K562 (cell line): ENCODE measurements at regions not wholly inside any gene's neighbourhood (a gene's known extent, or its start where the extent isn't known, plus 50 kb on each side); places are given as distances from the start of the nearest gene placed in this dataset.

Source experiments
- ATAC-seq: fragments of 200-7000 bp; cut with Tn5 transposase; 3 replicates; pipeline ENCODE4 v1.9.1; 2020; ENCODE audit warnings: moderate library complexity
- BruUV-seq: library from RNA; stranded (reverse); fragments of 400-500 nt; replicated peaks from 2 replicates; lab custom pipeline; 2021; lab: Mats Ljungman, UMichigan
- CTCF ChIA-PET: fragments of 300-600 bp; formaldehyde crosslinking; extraction: SDS; loops from one replicate; lab custom pipeline; 2021; ENCODE audit warnings: low intra/inter-chr PET ratio; lab: Yijun Ruan, JAX
- POLR2A ChIA-PET: fragments of 300-600, 350-650 bp; sonication (Branson Sonifier 250); formaldehyde crosslinking; extraction: SDS; loops from one replicate; lab custom pipeline; 2021; ENCODE audit warnings: antibody characterized with exemption, inconsistent platforms; lab: Yijun Ruan, JAX
- DNase-seq, 4 experiments: peaks; one replicate each; pipeline versions ENCODE4 v3.0.0 to v3.0.0-alpha.2; 2011 to 2018; ENCODE audit warnings: low spot score in 3 of 4, mixed read lengths in 3 of 4; ENCODE audit errors: extremely low read depth in 1 of 4
- FAIRE-seq: peaks from 2 replicates; lab custom pipeline; 2011; peaks lifted over from hg19 to GRCh38; lab: Jason Lieb, UNC
- H2AFZ ChIP-seq: 2 replicates; pipeline ENCODE4 v1.6.0; 2011; ENCODE audit warnings: low read depth, low read length, control low read depth, inconsistent platforms
- H3K27ac ChIP-seq: fragments of 200-600 bp; 3 replicates; pipeline ENCODE4 v1.8.0; 2011; ENCODE audit warnings: low read depth, mild to moderate bottlenecking, control low read depth, inconsistent platforms, low read length, moderate library complexity, mixed read lengths; ENCODE audit errors: extremely low read depth
- H3K27me3 ChIP-seq, 2 experiments: fragments of 300-600 bp in 1 of 2; 2 replicates in 1 of 2; 3 replicates in 1 of 2; pipeline versions ENCODE4 v1.6.0 to v1.8.0; 2011; ENCODE audit warnings: inconsistent platforms in 2 of 2, low read length in 2 of 2, mild to moderate bottlenecking in 1 of 2, mixed read lengths in 1 of 2, moderate library complexity in 1 of 2; ENCODE audit not compliant: control insufficient read depth in 2 of 2, insufficient read depth in 2 of 2
- H3K36me3 ChIP-seq: fragments of 300-600 bp; 3 replicates; pipeline ENCODE4 v1.8.0; 2011; ENCODE audit warnings: mild to moderate bottlenecking, low read length, inconsistent platforms; ENCODE audit not compliant: control insufficient read depth, insufficient read depth
- H3K4me1 ChIP-seq, 2 experiments: fragments of 200-600 bp in 1 of 2; replicated peaks in 1 of 2; 2 replicates in 1 of 2; 3 replicates in 1 of 2; pipeline versions ENCODE4 v1.5.1 to v1.8.0; 2011; ENCODE audit warnings: inconsistent platforms in 2 of 2, low read length in 2 of 2, mild to moderate bottlenecking in 1 of 2, mixed read lengths in 1 of 2, moderate library complexity in 1 of 2; ENCODE audit not compliant: control insufficient read depth in 2 of 2, insufficient read depth in 2 of 2
- H3K4me2 ChIP-seq: 2 replicates; pipeline ENCODE4 v1.6.1; 2011; ENCODE audit warnings: low read length, control low read depth, inconsistent platforms, mixed read lengths; ENCODE audit not compliant: insufficient read depth
- H3K4me3 ChIP-seq: fragments of 200-600 bp; sonication (generic), shearing (Covaris generic); 2 replicates; pipeline ENCODE4 v1.5.1; 2016; ENCODE audit warnings: control low read depth, inconsistent platforms
- H3K79me2 ChIP-seq: fragments of 200-600 bp; 3 replicates; pipeline ENCODE4 v1.8.0; 2011; ENCODE audit warnings: low read length, inconsistent platforms; ENCODE audit not compliant: control insufficient read depth, insufficient read depth
- H3K9ac ChIP-seq, 2 experiments: 2 replicates each; pipeline versions ENCODE4 v1.6.0 to v1.6.1; 2011; ENCODE audit warnings: low read depth in 2 of 2, low read length in 2 of 2, control low read depth in 1 of 2, inconsistent platforms in 1 of 2, mild to moderate bottlenecking in 1 of 2, mixed read lengths in 1 of 2; ENCODE audit not compliant: insufficient read depth in 1 of 2
- H3K9me1 ChIP-seq: one replicate; pipeline ENCODE4 v1.6.0; 2011; ENCODE audit warnings: inconsistent platforms, mild to moderate bottlenecking, low read length, moderate library complexity; ENCODE audit not compliant: control insufficient read depth, insufficient read depth
- H3K9me3 ChIP-seq: replicated peaks from 2 replicates; pipeline ENCODE4 v1.5.1; 2011; ENCODE audit warnings: low read depth, low read length, inconsistent platforms; ENCODE audit not compliant: control insufficient read depth, insufficient read depth
- H4K20me1 ChIP-seq: replicated peaks from 2 replicates; pipeline ENCODE4 v1.6.1; 2011; ENCODE audit warnings: low read length, inconsistent platforms, mixed read lengths; ENCODE audit not compliant: control insufficient read depth, insufficient read depth
- BDP1 ChIP-seq: IDR thresholded peaks from 3 replicates; pipeline ENCODE4 v1.6.1; 2011; ENCODE audit not compliant: insufficient read length, insufficient read depth
- CBX3 ChIP-seq, 2 experiments: IDR thresholded peaks; 1 replicate in 1 of 2; 2 replicates in 1 of 2; pipeline ENCODE4 v1.6.1; 2012; ENCODE audit warnings: inconsistent platforms in 2 of 2, low read length in 2 of 2, borderline replicate concordance in 1 of 2, control low read depth in 1 of 2
- HIVEP1 ChIP-seq: fragments of 250-450 bp; sonication (Bioruptor Pico); IDR thresholded peaks from 2 replicates; pipeline ENCODE4 v1.4.0; 2020; ENCODE audit warnings: mild to moderate bottlenecking
- RAD51 ChIP-seq: fragments of 450-650 bp; IDR thresholded peaks from 2 replicates; pipeline ENCODE4 v1.7.1; 2016; ENCODE audit warnings: low read depth, mild to moderate bottlenecking, borderline replicate concordance
- RCOR1 ChIP-seq, 2 experiments: IDR thresholded peaks; 2 replicates each; pipeline ENCODE4 v1.6.1; 2012; ENCODE audit warnings: low read depth in 2 of 2, low read length in 2 of 2, borderline replicate concordance in 1 of 2, improper control_type of control experiment in 1 of 2
- SIRT6 ChIP-seq: IDR thresholded peaks from one replicate; pipeline ENCODE4 v1.6.1; 2012; ENCODE audit warnings: low read depth, mild to moderate bottlenecking, control low read depth, inconsistent platforms, low read length, moderate library complexity
- SMARCB1 ChIP-seq: IDR thresholded peaks from 2 replicates; pipeline ENCODE4 v1.6.1; 2011; ENCODE audit warnings: improper control_type of control experiment, low read depth; ENCODE audit not compliant: insufficient read length
- TBL1XR1 ChIP-seq, 2 experiments: IDR thresholded peaks; 2 replicates each; pipeline ENCODE4 v1.6.1; 2012; ENCODE audit warnings: improper control_type of control experiment in 2 of 2, low read length in 2 of 2, mild to moderate bottlenecking in 1 of 2
- WGBS: fragments of 100-300 bp; shearing (Covaris generic); methylation state at CpG from one replicate; pipeline ENCODE4 v1.1.6; 2016; ENCODE audit warnings: low coverage, mixed read lengths; ENCODE audit not compliant: insufficient coverage; ENCODE audit errors: missing lambda C conversion rate; 5-methylcytosine and 5-hydroxymethylcytosine counted together
- in situ Hi-C: fragments of 300-500 bp; cut with MboI; formaldehyde crosslinking; loops from 4 replicates; pipeline ENCODE4 v1.15.0; 2018; ENCODE audit warnings: inconsistent platforms, mixed read lengths
- intact Hi-C: fragments of 100-400 bp; cut with micrococcal nuclease; formaldehyde crosslinking; loops from 2 replicates; pipeline ENCODE4 v1.14.2; 2022
- TF ChIP-seq, protein P1 (sequence below): sonication (generic); formaldehyde crosslinking; IDR thresholded peaks from 2 replicates; pipeline ENCODE4 v1.8.1; 2022; ENCODE audit warnings: missing genetic modification reagents
- TF ChIP-seq, protein P2 (sequence below): fragments of 450-650 bp; IDR thresholded peaks from 2 replicates; pipeline ENCODE4 v1.6.1; 2018; ENCODE audit warnings: mild to moderate bottlenecking, low read depth; ENCODE audit not compliant: partially characterized antibody
- TF ChIP-seq, protein P3 (sequence below): fragments of 250-450 bp; sonication (Bioruptor Pico); IDR thresholded peaks from 2 replicates; pipeline ENCODE4 v1.6.1; 2021; ENCODE audit warnings: mild to moderate bottlenecking
- TF ChIP-seq, protein P4 (sequence below): fragments of 450-650 bp; IDR thresholded peaks from 2 replicates; pipeline ENCODE4 v1.6.1; 2016; ENCODE audit warnings: mild to moderate bottlenecking
- TF ChIP-seq, protein P5 (sequence below): conservative IDR thresholded peaks from 2 replicates; pipeline ENCODE4 v1.6.1; 2011; ENCODE audit warnings: low read depth, mild to moderate bottlenecking, low read length; ENCODE audit not compliant: control insufficient read depth

DNA sequence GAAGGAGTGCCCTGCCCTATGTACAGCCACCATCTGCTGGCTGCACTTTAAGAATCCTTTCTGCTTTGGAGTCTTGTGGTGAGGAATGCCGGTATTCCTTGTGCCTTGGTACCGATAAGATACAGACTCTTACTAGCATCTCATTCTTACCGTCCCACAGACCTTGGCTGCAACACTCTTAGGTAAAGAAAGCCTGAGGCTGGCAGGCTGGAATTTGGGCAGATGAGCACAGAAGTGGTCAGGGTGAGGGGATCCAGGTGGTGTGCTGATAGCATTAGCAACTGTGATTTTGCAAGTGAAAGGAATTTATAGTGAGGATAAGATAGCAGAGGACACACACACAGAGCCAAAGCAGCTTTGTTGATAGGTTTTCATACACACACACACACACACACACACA lies 198.1 kb downstream of the ENC1 start:
- Histone ChIP-seq H2AFZ (no peak overlapping the region), H3K27ac (no peak overlapping the region), H3K4me2 (no peak overlapping the region), H3K9ac (no peak overlapping the region), H3K79me2 (no peaks in the 10 kb centered on the region), H3K27me3 (peaks cover 0 to 5% of the 10 kb centered on the region in 2 experiments; a peak in 2 of 5 replicates), H3K9me1 (no peaks in the 10 kb centered on the region), H3K9me3 (no peaks in the 10 kb centered on the region), H3K4me3 (no peak overlapping the region), H3K36me3 (no peaks in the 10 kb centered on the region), H4K20me1 (no peaks in the 10 kb centered on the region), H3K4me1 (peaks cover 0 to 2% of the 10 kb centered on the region in 2 experiments; a peak in 1 of 5 replicates)
- no peak for FAIRE-seq
- no peak for DNase-seq
- WGBS, result 0% methylated on average over 3 of the region's 3 CpGs
- intact Hi-C loops (no loop called here), in situ Hi-C loops (no loop called here)
- POLR2A ChIA-PET, result no interaction called here
- no TSS peak for BruUV-seq
- CTCF ChIA-PET, result no interaction called here
- no peak for ATAC-seq
- TF ChIP-seq TBL1XR1 (IDR thresholded peaks at IDR 0.05; ENCODE audit: low read length in 2 of 2) (no peak), HIVEP1 (CRISPR knock-in tag) (no peak), CBX3 (IDR thresholded peaks at IDR 0.05; ENCODE audit: borderline replicate concordance in 1 of 2, low read length in 2 of 2) (no peak), RAD51 (no peak), RCOR1 (IDR thresholded peaks at IDR 0.05; ENCODE audit: borderline replicate concordance in 1 of 2, low read depth in 2 of 2, low read length in 2 of 2) (no peak), SIRT6 (no peak), SMARCB1 (no peak), BDP1 (no peak)
- TF ChIP-seq, protein P1, sequence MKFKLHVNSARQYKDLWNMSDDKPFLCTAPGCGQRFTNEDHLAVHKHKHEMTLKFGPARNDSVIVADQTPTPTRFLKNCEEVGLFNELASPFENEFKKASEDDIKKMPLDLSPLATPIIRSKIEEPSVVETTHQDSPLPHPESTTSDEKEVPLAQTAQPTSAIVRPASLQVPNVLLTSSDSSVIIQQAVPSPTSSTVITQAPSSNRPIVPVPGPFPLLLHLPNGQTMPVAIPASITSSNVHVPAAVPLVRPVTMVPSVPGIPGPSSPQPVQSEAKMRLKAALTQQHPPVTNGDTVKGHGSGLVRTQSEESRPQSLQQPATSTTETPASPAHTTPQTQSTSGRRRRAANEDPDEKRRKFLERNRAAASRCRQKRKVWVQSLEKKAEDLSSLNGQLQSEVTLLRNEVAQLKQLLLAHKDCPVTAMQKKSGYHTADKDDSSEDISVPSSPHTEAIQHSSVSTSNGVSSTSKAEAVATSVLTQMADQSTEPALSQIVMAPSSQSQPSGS (CRISPR knock-in tag), result no peak
- TF ChIP-seq, protein P2, sequence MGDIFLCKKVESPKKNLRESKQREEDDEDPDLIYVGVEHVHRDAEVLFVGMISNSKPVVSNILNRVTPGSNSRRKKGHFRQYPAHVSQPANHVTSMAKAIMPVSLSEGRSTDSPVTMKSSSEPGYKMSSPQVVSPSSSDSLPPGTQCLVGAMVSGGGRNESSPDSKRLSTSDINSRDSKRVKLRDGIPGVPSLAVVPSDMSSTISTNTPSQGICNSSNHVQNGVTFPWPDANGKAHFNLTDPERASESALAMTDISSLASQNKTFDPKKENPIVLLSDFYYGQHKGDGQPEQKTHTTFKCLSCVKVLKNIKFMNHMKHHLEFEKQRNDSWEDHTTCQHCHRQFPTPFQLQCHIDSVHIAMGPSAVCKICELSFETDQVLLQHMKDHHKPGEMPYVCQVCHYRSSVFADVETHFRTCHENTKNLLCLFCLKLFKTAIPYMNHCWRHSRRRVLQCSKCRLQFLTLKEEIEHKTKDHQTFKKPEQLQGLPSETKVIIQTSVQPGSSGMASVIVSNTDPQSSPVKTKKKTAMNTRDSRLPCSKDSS, result no peak
- TF ChIP-seq, protein P3, sequence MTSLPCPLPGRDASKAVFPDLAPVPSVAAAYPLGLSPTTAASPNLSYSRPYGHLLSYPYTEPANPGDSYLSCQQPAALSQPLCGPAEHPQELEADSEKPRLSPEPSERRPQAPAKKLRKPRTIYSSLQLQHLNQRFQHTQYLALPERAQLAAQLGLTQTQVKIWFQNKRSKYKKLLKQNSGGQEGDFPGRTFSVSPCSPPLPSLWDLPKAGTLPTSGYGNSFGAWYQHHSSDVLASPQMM (CRISPR knock-in tag), result no peak
- TF ChIP-seq, protein P4, sequence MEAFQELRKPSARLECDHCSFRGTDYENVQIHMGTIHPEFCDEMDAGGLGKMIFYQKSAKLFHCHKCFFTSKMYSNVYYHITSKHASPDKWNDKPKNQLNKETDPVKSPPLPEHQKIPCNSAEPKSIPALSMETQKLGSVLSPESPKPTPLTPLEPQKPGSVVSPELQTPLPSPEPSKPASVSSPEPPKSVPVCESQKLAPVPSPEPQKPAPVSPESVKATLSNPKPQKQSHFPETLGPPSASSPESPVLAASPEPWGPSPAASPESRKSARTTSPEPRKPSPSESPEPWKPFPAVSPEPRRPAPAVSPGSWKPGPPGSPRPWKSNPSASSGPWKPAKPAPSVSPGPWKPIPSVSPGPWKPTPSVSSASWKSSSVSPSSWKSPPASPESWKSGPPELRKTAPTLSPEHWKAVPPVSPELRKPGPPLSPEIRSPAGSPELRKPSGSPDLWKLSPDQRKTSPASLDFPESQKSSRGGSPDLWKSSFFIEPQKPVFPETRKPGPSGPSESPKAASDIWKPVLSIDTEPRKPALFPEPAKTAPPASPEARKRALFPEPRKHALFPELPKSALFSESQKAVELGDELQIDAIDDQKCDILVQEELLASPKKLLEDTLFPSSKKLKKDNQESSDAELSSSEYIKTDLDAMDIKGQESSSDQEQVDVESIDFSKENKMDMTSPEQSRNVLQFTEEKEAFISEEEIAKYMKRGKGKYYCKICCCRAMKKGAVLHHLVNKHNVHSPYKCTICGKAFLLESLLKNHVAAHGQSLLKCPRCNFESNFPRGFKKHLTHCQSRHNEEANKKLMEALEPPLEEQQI, result no peak
- TF ChIP-seq, protein P5, sequence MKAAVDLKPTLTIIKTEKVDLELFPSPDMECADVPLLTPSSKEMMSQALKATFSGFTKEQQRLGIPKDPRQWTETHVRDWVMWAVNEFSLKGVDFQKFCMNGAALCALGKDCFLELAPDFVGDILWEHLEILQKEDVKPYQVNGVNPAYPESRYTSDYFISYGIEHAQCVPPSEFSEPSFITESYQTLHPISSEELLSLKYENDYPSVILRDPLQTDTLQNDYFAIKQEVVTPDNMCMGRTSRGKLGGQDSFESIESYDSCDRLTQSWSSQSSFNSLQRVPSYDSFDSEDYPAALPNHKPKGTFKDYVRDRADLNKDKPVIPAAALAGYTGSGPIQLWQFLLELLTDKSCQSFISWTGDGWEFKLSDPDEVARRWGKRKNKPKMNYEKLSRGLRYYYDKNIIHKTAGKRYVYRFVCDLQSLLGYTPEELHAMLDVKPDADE, result no peak
